CD4-positive, CD25-positive, alpha-beta regulatory T cell (primary cell): ENCODE measurements at regions not wholly inside any gene's neighbourhood (a gene's known extent, or its start where the extent isn't known, plus 50 kb on each side); places are given as distances from the start of the nearest gene placed in this dataset.

Experiments used
- ATAC-seq, 2 donors: fragments of 150-1000 bp; cut with Tn5 transposase; one replicate each; pipeline ENCODE4 v1.10.0; 2021; ENCODE audit warnings: low read depth in 2 of 2, moderate number of reproducible peaks in 2 of 2, moderate library complexity in 1 of 2
- DNase-seq, 3 donors: peaks; one replicate each; pipeline versions ENCODE4 v3.0.0 to v3.0.0-alpha.2; 2012 to 2022; ENCODE audit warnings: mixed read lengths in 1 of 3
- H3K27ac ChIP-seq: one replicate; pipeline ENCODE4 v1.7.0; 2013; ENCODE audit warnings: mild to moderate bottlenecking, low read length; ENCODE audit not compliant: insufficient read depth, poor library complexity, severe bottlenecking
- H3K27me3 ChIP-seq: one replicate; pipeline ENCODE4 v1.7.0; 2013; ENCODE audit warnings: low read length; ENCODE audit not compliant: control insufficient read depth, insufficient read depth
- H3K36me3 ChIP-seq: one replicate; pipeline ENCODE4 v1.7.0; 2013; ENCODE audit warnings: mild to moderate bottlenecking, low read length, moderate library complexity; ENCODE audit not compliant: control insufficient read depth, insufficient read depth
- H3K4me1 ChIP-seq: 2 replicates; pipeline ENCODE4 v1.7.0; 2013; ENCODE audit warnings: mild to moderate bottlenecking, low read length; ENCODE audit not compliant: insufficient read depth, control insufficient read depth, poor library complexity, severe bottlenecking
- H3K4me3 ChIP-seq: one replicate; pipeline ENCODE4 v1.7.0; 2013; ENCODE audit warnings: low read depth, mild to moderate bottlenecking, low read length, moderate library complexity
- H3K9me3 ChIP-seq, 2 experiments: 1 replicate in 1 of 2; 2 replicates in 1 of 2; pipeline ENCODE4 v1.7.0; 2013; ENCODE audit warnings: low read length in 2 of 2, mild to moderate bottlenecking in 1 of 2, moderate library complexity in 1 of 2; ENCODE audit not compliant: control insufficient read depth in 2 of 2
- H3K27ac Mint-ChIP-seq, 3 donors: one replicate each; pipeline ENCODE4 v1.8.0; 2020 to 2022; ENCODE audit warnings: mild to moderate bottlenecking in 3 of 3, mixed read lengths in 3 of 3, moderate library complexity in 2 of 3
- H3K27me3 Mint-ChIP-seq: one replicate; pipeline ENCODE4 v1.8.0; 2022; ENCODE audit warnings: mild to moderate bottlenecking, mixed read lengths
- H3K36me3 Mint-ChIP-seq: one replicate; pipeline ENCODE4 v1.8.0; 2020; ENCODE audit warnings: mixed read lengths
- H3K4me1 Mint-ChIP-seq, 4 donors: one replicate each; pipeline ENCODE4 v1.8.0; 2020 to 2022; ENCODE audit warnings: mixed read lengths in 4 of 4, mild to moderate bottlenecking in 1 of 4
- H3K4me3 Mint-ChIP-seq, 4 donors: one replicate each; pipeline ENCODE4 v1.8.0; 2020 to 2022; ENCODE audit warnings: mild to moderate bottlenecking in 4 of 4, mixed read lengths in 4 of 4, moderate library complexity in 3 of 4
- H3K9me3 Mint-ChIP-seq, 7 donors: one replicate each; pipeline ENCODE4 v1.8.0; 2020 to 2022; ENCODE audit warnings: mixed read lengths in 7 of 7, mild to moderate bottlenecking in 3 of 7, moderate library complexity in 2 of 7

- H3K4me3 Mint-ChIP-seq: no peak overlapping the region
- no peaks in the 10 kb centered on the region for H3K9me3 Mint-ChIP-seq
- Histone ChIP-seq H3K4me3 (no peak overlapping the region), H3K9me3 (no peaks in the 10 kb centered on the region), H3K4me1 (no peaks in the 10 kb centered on the region), H3K27me3 (no peaks in the 10 kb centered on the region), H3K36me3 (no peaks in the 10 kb centered on the region), H3K27ac (no peak overlapping the region)
- no peaks in the 10 kb centered on the region for H3K4me1 Mint-ChIP-seq
- DNase-seq: no peak
- H3K36me3 Mint-ChIP-seq: peaks cover 4% of the 10 kb centered on the region
- H3K27me3 Mint-ChIP-seq: peaks cover 10% of the 10 kb centered on the region
- ATAC-seq: no peak
- no peak overlapping the region for H3K27ac Mint-ChIP-seq
These were observed 143.9 kb upstream of the PREP start for GRCh38 chr6:105546754-105547153.

GRCh38 chr6:105545947-105546731 is 143.3 kb upstream of the PREP start:
- H3K27me3 ChIP-seq: no peaks in the 10 kb centered on the region
- ATAC-seq: no peak

GRCh38 chr6:105545228-105545920 is 142.5 kb upstream of the PREP start:
- no peak for DNase-seq
- Mint-ChIP-seq H3K4me3 (no peak overlapping the region), H3K9me3 (no peaks in the 10 kb centered on the region), H3K36me3 (peaks cover 4% of the 10 kb centered on the region), H3K27me3 (peaks cover 10% of the 10 kb centered on the region), H3K4me1 (no peaks in the 10 kb centered on the region), H3K27ac (no peak overlapping the region)
- Histone ChIP-seq H3K9me3 (no peaks in the 10 kb centered on the region), H3K4me1 (no peaks in the 10 kb centered on the region), H3K27me3 (no peaks in the 10 kb centered on the region), H3K4me3 (no peak overlapping the region), H3K36me3 (no peaks in the 10 kb centered on the region), H3K27ac (no peak overlapping the region)
- ATAC-seq: no peak

More at GRCh38 chr6:105545947-105546731, 143.3 kb upstream of the PREP start:
- Histone ChIP-seq H3K9me3 (no peaks in the 10 kb centered on the region), H3K36me3 (no peaks in the 10 kb centered on the region), H3K27ac (no peak overlapping the region), H3K4me3 (no peak overlapping the region), H3K4me1 (no peaks in the 10 kb centered on the region)
- H3K4me1 Mint-ChIP-seq: no peaks in the 10 kb centered on the region
- peaks cover 4% of the 10 kb centered on the region for H3K36me3 Mint-ChIP-seq
- no peak overlapping the region for H3K27ac Mint-ChIP-seq
- H3K27me3 Mint-ChIP-seq: peaks cover 10% of the 10 kb centered on the region
- no peak overlapping the region for H3K4me3 Mint-ChIP-seq
- DNase-seq: no peak
- H3K9me3 Mint-ChIP-seq: no peaks in the 10 kb centered on the region

GRCh38 chr6:105539911-105540310 is 137.0 kb upstream of the PREP start:
- H3K27ac ChIP-seq: no peak overlapping the region
- ATAC-seq (no peak), DNase-seq (no peak)
- peaks cover 4% of the 10 kb centered on the region for H3K27me3 ChIP-seq
- Mint-ChIP-seq H3K27me3 (no peaks in the 10 kb centered on the region), H3K9me3 (peaks cover 0 to 1% (median 0%) of the 10 kb centered on the region in 7 donors), H3K36me3 (no peaks in the 10 kb centered on the region), H3K27ac (no peak overlapping the region), H3K4me1 (no peaks in the 10 kb centered on the region), H3K4me3 (no peak overlapping the region)
- H3K36me3 ChIP-seq: no peaks in the 10 kb centered on the region
- no peaks in the 10 kb centered on the region for H3K4me1 ChIP-seq
- H3K4me3 ChIP-seq: no peak overlapping the region
- H3K9me3 ChIP-seq: no peaks in the 10 kb centered on the region

GRCh38 chr6:105537981-105538578 is 135.2 kb upstream of the PREP start:
- Histone ChIP-seq H3K27me3 (peaks cover 4% of the 10 kb centered on the region), H3K4me3 (no peak overlapping the region), H3K9me3 (no peaks in the 10 kb centered on the region), H3K36me3 (no peaks in the 10 kb centered on the region), H3K4me1 (no peaks in the 10 kb centered on the region), H3K27ac (no peak overlapping the region)
- Mint-ChIP-seq H3K27ac (no peak overlapping the region), H3K27me3 (peaks cover 4% of the 10 kb centered on the region), H3K4me3 (no peak overlapping the region), H3K4me1 (no peaks in the 10 kb centered on the region), H3K9me3 (peaks cover 0 to 1% (median 0%) of the 10 kb centered on the region in 7 donors), H3K36me3 (no peaks in the 10 kb centered on the region)
- ATAC-seq: no peak
- DNase-seq: no peak

- Mint-ChIP-seq H3K9me3 (peaks cover 0 to 1% (median 0%) of the 10 kb centered on the region in 7 donors), H3K27me3 (peaks cover 9% of the 10 kb centered on the region), H3K36me3 (no peaks in the 10 kb centered on the region), H3K27ac (no peak overlapping the region), H3K4me1 (no peaks in the 10 kb centered on the region), H3K4me3 (no peak overlapping the region)
- Histone ChIP-seq H3K36me3 (no peaks in the 10 kb centered on the region), H3K4me1 (no peaks in the 10 kb centered on the region), H3K9me3 (no peaks in the 10 kb centered on the region), H3K27ac (no peak overlapping the region), H3K4me3 (no peak overlapping the region), H3K27me3 (peaks cover 6% of the 10 kb centered on the region)
- ATAC-seq (no peak), DNase-seq (no peak)
These were observed 134.1 kb upstream of the PREP start for GRCh38 chr6:105536961-105537360.

GRCh38 chr6:105533301-105533700 is 130.4 kb upstream of the PREP start:
- Histone ChIP-seq H3K4me1 (no peaks in the 10 kb centered on the region), H3K4me3 (no peak overlapping the region), H3K27me3 (peaks cover 6% of the 10 kb centered on the region), H3K36me3 (no peaks in the 10 kb centered on the region), H3K27ac (no peak overlapping the region), H3K9me3 (no peaks in the 10 kb centered on the region)
- no peak overlapping the region for H3K27ac Mint-ChIP-seq
- no peak overlapping the region for H3K4me3 Mint-ChIP-seq
- ATAC-seq (no peak), DNase-seq (no peak)
- H3K9me3 Mint-ChIP-seq: peaks cover 0 to 1% (median 0%) of the 10 kb centered on the region in 7 donors
- no peaks in the 10 kb centered on the region for H3K4me1 Mint-ChIP-seq
- H3K36me3 Mint-ChIP-seq: no peaks in the 10 kb centered on the region
- peaks cover 13% of the 10 kb centered on the region for H3K27me3 Mint-ChIP-seq
